ENCODE measurements at regions not wholly inside any gene's neighbourhood (a gene's known extent, or its start where the extent isn't known, plus 50 kb on each side); places are given as distances from the start of the nearest gene placed in this dataset.

- Histone ChIP-seq H3K27ac (ENCODE audit: low read depth in 1 of 2, low read length in 2 of 2) (no peak overlapping the region), H3K27me3 (ENCODE audit: control insufficient read depth in 4 of 4, insufficient read depth in 4 of 4, low read length in 3 of 4) (peaks cover 0 to under 1% (median 0%) of the 10 kb centered on the region in 4 donors), H3K4me1 (ENCODE audit: control insufficient read depth in 4 of 4, insufficient read depth in 4 of 4, low read length in 3 of 4) (no peaks in the 10 kb centered on the region), H3K36me3 (ENCODE audit: control insufficient read depth in 4 of 4, insufficient read depth in 3 of 4, low read depth in 1 of 4, low read length in 3 of 4) (no peaks in the 10 kb centered on the region), H3K9me3 (ENCODE audit: control insufficient read depth in 4 of 4, low read length in 3 of 4) (no peaks in the 10 kb centered on the region), H3K4me3 (ENCODE audit: low read depth in 1 of 3, low read length in 3 of 3) (no peak overlapping the region), H3K9ac (ENCODE audit: low read depth in 1 of 2, low read length in 2 of 2) (no peak overlapping the region)
- TF ChIP-seq FOXA1 (IDR thresholded peaks at IDR 0.05) (no peak), MAX (IDR thresholded peaks at IDR 0.05) (no peak), FOXA2 (IDR thresholded peaks at IDR 0.05) (no peak), EGR1 (IDR thresholded peaks at IDR 0.05; ENCODE audit: low read depth in 2 of 2) (no peak), HNF4A (conservative IDR thresholded peaks at IDR 0.05) (no peak), TAF1 (conservative IDR thresholded peaks at IDR 0.05) (no peak), RAD21 (IDR thresholded peaks at IDR 0.05) (no peak), HNF4G (IDR thresholded peaks at IDR 0.05) (no peak), JUND (IDR thresholded peaks at IDR 0.05) (no peak), YY1 (IDR thresholded peaks at IDR 0.05) (no peak)
- TF ChIP-seq, protein P1, sequence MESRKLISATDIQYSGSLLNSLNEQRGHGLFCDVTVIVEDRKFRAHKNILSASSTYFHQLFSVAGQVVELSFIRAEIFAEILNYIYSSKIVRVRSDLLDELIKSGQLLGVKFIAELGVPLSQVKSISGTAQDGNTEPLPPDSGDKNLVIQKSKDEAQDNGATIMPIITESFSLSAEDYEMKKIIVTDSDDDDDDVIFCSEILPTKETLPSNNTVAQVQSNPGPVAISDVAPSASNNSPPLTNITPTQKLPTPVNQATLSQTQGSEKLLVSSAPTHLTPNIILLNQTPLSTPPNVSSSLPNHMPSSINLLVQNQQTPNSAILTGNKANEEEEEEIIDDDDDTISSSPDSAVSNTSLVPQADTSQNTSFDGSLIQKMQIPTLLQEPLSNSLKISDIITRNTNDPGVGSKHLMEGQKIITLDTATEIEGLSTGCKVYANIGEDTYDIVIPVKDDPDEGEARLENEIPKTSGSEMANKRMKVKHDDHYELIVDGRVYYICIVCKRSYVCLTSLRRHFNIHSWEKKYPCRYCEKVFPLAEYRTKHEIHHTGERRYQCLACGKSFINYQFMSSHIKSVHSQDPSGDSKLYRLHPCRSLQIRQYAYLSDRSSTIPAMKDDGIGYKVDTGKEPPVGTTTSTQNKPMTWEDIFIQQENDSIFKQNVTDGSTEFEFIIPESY (IDR thresholded peaks at IDR 0.05) = no peak
- TF ChIP-seq, protein P2, sequence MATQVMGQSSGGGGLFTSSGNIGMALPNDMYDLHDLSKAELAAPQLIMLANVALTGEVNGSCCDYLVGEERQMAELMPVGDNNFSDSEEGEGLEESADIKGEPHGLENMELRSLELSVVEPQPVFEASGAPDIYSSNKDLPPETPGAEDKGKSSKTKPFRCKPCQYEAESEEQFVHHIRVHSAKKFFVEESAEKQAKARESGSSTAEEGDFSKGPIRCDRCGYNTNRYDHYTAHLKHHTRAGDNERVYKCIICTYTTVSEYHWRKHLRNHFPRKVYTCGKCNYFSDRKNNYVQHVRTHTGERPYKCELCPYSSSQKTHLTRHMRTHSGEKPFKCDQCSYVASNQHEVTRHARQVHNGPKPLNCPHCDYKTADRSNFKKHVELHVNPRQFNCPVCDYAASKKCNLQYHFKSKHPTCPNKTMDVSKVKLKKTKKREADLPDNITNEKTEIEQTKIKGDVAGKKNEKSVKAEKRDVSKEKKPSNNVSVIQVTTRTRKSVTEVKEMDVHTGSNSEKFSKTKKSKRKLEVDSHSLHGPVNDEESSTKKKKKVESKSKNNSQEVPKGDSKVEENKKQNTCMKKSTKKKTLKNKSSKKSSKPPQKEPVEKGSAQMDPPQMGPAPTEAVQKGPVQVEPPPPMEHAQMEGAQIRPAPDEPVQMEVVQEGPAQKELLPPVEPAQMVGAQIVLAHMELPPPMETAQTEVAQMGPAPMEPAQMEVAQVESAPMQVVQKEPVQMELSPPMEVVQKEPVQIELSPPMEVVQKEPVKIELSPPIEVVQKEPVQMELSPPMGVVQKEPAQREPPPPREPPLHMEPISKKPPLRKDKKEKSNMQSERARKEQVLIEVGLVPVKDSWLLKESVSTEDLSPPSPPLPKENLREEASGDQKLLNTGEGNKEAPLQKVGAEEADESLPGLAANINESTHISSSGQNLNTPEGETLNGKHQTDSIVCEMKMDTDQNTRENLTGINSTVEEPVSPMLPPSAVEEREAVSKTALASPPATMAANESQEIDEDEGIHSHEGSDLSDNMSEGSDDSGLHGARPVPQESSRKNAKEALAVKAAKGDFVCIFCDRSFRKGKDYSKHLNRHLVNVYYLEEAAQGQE (IDR thresholded peaks at IDR 0.05) = no peak
- 70% methylated on average over 2 of the region's 2 CpGs for WGBS
- DNase-seq (ENCODE audit: low spot score) = no peak
Measured at GRCh38 chr11:103534959-103535358, 425.7 kb downstream of the DYNC2H1 start.

DNA sequence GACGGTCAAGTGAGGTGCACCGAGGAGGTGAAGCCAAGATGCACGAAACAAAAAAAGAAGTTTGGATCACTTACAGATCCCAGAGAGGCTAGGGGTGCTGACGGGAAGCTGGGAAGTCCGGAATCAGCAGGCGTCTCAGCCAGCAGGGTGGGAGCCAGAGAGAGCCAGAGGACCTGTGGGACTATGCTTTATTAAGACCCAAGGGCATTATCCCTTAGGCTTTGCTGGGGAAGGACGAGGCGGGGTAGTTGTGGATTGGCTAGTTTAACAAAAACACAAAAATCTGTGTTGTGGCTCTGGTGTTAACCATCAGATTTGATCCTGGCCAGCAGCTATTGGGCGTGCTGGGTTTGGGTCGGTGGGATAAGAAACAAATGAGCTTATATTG is 427.1 kb downstream of the DYNC2H1 start:
- Histone ChIP-seq H3K9me3 (ENCODE audit: control insufficient read depth in 4 of 4, low read length in 3 of 4) (no peaks in the 10 kb centered on the region), H3K27ac (ENCODE audit: low read depth in 1 of 2, low read length in 2 of 2) (no peak overlapping the region), H3K4me1 (ENCODE audit: control insufficient read depth in 4 of 4, insufficient read depth in 4 of 4, low read length in 3 of 4) (no peaks in the 10 kb centered on the region), H3K27me3 (ENCODE audit: control insufficient read depth in 4 of 4, insufficient read depth in 4 of 4, low read length in 3 of 4) (no peaks in the 10 kb centered on the region), H3K36me3 (ENCODE audit: control insufficient read depth in 4 of 4, insufficient read depth in 3 of 4, low read depth in 1 of 4, low read length in 3 of 4) (no peaks in the 10 kb centered on the region), H3K9ac (ENCODE audit: low read depth in 1 of 2, low read length in 2 of 2) (no peak overlapping the region), H3K4me3 (ENCODE audit: low read depth in 1 of 3, low read length in 3 of 3) (no peak overlapping the region)
- no peak for DNase-seq (ENCODE audit: low spot score)
- TF ChIP-seq JUND (IDR thresholded peaks at IDR 0.05) (no peak), SP1 (IDR thresholded peaks at IDR 0.05) (no peak), GABPA (IDR thresholded peaks at IDR 0.05 in 1 of 2, conservative IDR thresholded peaks at IDR 0.05 in 1 of 2) (no peak), RAD21 (IDR thresholded peaks at IDR 0.05) (no peak), EGR1 (IDR thresholded peaks at IDR 0.05; ENCODE audit: low read depth in 2 of 2) (no peak), HNF4A (conservative IDR thresholded peaks at IDR 0.05) (no peak), MAX (IDR thresholded peaks at IDR 0.05) (no peak), YY1 (IDR thresholded peaks at IDR 0.05) (no peak), FOXA2 (IDR thresholded peaks at IDR 0.05) (no peak), HNF4G (IDR thresholded peaks at IDR 0.05) (no peak), RXRA (IDR thresholded peaks at IDR 0.05) (no peak), TAF1 (conservative IDR thresholded peaks at IDR 0.05) (no peak), NR2F2 (IDR thresholded peaks at IDR 0.05) (no peak)
- TF ChIP-seq, protein P1 (IDR thresholded peaks at IDR 0.05) = no peak
- TF ChIP-seq, protein P3, sequence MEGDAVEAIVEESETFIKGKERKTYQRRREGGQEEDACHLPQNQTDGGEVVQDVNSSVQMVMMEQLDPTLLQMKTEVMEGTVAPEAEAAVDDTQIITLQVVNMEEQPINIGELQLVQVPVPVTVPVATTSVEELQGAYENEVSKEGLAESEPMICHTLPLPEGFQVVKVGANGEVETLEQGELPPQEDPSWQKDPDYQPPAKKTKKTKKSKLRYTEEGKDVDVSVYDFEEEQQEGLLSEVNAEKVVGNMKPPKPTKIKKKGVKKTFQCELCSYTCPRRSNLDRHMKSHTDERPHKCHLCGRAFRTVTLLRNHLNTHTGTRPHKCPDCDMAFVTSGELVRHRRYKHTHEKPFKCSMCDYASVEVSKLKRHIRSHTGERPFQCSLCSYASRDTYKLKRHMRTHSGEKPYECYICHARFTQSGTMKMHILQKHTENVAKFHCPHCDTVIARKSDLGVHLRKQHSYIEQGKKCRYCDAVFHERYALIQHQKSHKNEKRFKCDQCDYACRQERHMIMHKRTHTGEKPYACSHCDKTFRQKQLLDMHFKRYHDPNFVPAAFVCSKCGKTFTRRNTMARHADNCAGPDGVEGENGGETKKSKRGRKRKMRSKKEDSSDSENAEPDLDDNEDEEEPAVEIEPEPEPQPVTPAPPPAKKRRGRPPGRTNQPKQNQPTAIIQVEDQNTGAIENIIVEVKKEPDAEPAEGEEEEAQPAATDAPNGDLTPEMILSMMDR (IDR thresholded peaks at IDR 0.05; ENCODE audit: low read depth, low read length, missing input control) = no peak
- 77% methylated on average over 10 of the region's 10 CpGs for WGBS

All from liver (tissue), 8 donors.